ENCODE measurements at regions not wholly inside any gene's neighbourhood (a gene's known extent, or its start where the extent isn't known, plus 50 kb on each side); places are given as distances from the start of the nearest gene placed in this dataset.

GRCh38 chr19:31715249-31715945 lies 366.2 kb upstream of the TSHZ3 start:
- H3K9me3 Mint-ChIP-seq (ENCODE audit: unreplicated experiment) = peaks cover 32% of the 10 kb centered on the region
- no peak for DNase-seq (ENCODE audit: unreplicated experiment)
- no peaks in the 10 kb centered on the region for H3K36me3 Mint-ChIP-seq (ENCODE audit: insufficient read depth, unreplicated experiment)
- H3K27me3 Mint-ChIP-seq (ENCODE audit: insufficient read depth, unreplicated experiment) = no peaks in the 10 kb centered on the region
- H3K4me1 Mint-ChIP-seq (ENCODE audit: insufficient read depth, unreplicated experiment) = no peaks in the 10 kb centered on the region
- no TSS peak for BruUV-seq (replicated peaks)
- intact Hi-C loops (cut with micrococcal nuclease) = no loop called here
- no peak for TF ChIP-seq CTCF (IDR thresholded peaks at IDR 0.05; ENCODE audit: unreplicated experiment)
- CTCF ChIA-PET = no interaction called here
- H3K27ac Mint-ChIP-seq (ENCODE audit: low read depth, unreplicated experiment) = no peak overlapping the region
- POLR2A ChIA-PET = no interaction called here
- H3K4me3 Mint-ChIP-seq (ENCODE audit: unreplicated experiment) = no peak overlapping the region

GRCh38 chr19:31716826-31717225 lies 367.6 kb upstream of the TSHZ3 start:
- TF ChIP-seq CTCF (IDR thresholded peaks at IDR 0.05; ENCODE audit: unreplicated experiment) = no peak
- intact Hi-C loops (cut with micrococcal nuclease) = no loop called here
- BruUV-seq (replicated peaks) = no TSS peak
- no peak overlapping the region for H3K4me3 Mint-ChIP-seq (ENCODE audit: unreplicated experiment)
- no peaks in the 10 kb centered on the region for H3K36me3 Mint-ChIP-seq (ENCODE audit: insufficient read depth, unreplicated experiment)
- peaks cover 22% of the 10 kb centered on the region for H3K9me3 Mint-ChIP-seq (ENCODE audit: unreplicated experiment)
- ChIA-PET POLR2A (no interaction called here), CTCF (interaction anchor here (0.6 kb wide), 1 partner anchor 11 kb away, joined by 3 read pairs; no protein-coding TSS in a partner anchor)
- no peaks in the 10 kb centered on the region for H3K27me3 Mint-ChIP-seq (ENCODE audit: insufficient read depth, unreplicated experiment)
- no peak for DNase-seq (ENCODE audit: unreplicated experiment)
- H3K4me1 Mint-ChIP-seq (ENCODE audit: insufficient read depth, unreplicated experiment) = no peaks in the 10 kb centered on the region
- H3K27ac Mint-ChIP-seq (ENCODE audit: low read depth, unreplicated experiment) = no peak overlapping the region

DNA sequence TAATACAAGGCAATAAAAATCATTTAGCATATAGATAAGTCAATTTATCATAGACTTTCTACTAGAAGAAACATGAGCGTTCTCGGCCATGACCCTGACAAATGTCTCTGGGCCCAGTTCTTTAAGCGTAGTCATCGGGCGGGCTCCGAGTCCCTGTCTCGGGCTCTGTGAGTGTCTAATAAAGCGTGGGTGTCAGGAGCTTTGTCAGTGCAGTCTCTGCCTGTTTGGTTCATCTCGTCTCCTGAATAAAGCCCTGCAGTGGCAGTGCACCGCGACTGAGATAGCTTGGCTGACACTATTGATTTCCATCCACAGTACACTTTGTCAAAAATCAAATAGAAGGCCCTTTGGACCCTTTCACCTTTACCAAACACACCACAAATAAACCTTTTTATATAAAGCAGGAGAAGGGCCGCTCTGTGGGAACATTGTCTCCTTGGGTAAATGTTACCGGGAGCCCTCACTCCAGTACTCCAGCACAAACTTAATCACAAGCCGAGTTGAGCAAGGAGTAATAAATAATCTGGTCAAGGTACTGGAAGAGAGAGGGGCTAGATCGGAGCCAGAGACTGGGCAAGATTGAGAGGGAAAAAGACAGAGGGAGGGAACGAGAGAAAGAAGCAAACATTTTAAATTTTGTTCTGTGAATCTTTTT lies 368.2 kb upstream of the TSHZ3 start:
- ChIA-PET CTCF (no interaction called here), POLR2A (no interaction called here)
- Mint-ChIP-seq H3K4me3 (ENCODE audit: unreplicated experiment) (no peak overlapping the region), H3K27me3 (ENCODE audit: insufficient read depth, unreplicated experiment) (no peaks in the 10 kb centered on the region), H3K36me3 (ENCODE audit: insufficient read depth, unreplicated experiment) (no peaks in the 10 kb centered on the region), H3K27ac (ENCODE audit: low read depth, unreplicated experiment) (no peak overlapping the region), H3K9me3 (ENCODE audit: unreplicated experiment) (peaks cover 17% of the 10 kb centered on the region), H3K4me1 (ENCODE audit: insufficient read depth, unreplicated experiment) (no peaks in the 10 kb centered on the region)
- TF ChIP-seq CTCF (IDR thresholded peaks at IDR 0.05; ENCODE audit: unreplicated experiment) = no peak
- DNase-seq (ENCODE audit: unreplicated experiment) = no peak
- no TSS peak for BruUV-seq (replicated peaks)
- intact Hi-C loops (cut with micrococcal nuclease) = no loop called here

GRCh38 chr19:31718032-31718431 lies 368.8 kb upstream of the TSHZ3 start:
- no peak for DNase-seq (ENCODE audit: unreplicated experiment)
- ChIA-PET CTCF (no interaction called here), POLR2A (no interaction called here)
- Mint-ChIP-seq H3K4me3 (ENCODE audit: unreplicated experiment) (no peak overlapping the region), H3K27ac (ENCODE audit: low read depth, unreplicated experiment) (no peak overlapping the region), H3K36me3 (ENCODE audit: insufficient read depth, unreplicated experiment) (no peaks in the 10 kb centered on the region), H3K9me3 (ENCODE audit: unreplicated experiment) (peaks cover 17% of the 10 kb centered on the region), H3K4me1 (ENCODE audit: insufficient read depth, unreplicated experiment) (no peaks in the 10 kb centered on the region), H3K27me3 (ENCODE audit: insufficient read depth, unreplicated experiment) (no peaks in the 10 kb centered on the region)
- no TSS peak for BruUV-seq (replicated peaks)
- intact Hi-C loops (cut with micrococcal nuclease) = no loop called here
- no peak for TF ChIP-seq CTCF (IDR thresholded peaks at IDR 0.05; ENCODE audit: unreplicated experiment)
